VCaP (cell line): ENCODE measurements at regions not wholly inside any gene's neighbourhood (a gene's known extent, or its start where the extent isn't known, plus 50 kb on each side); places are given as distances from the start of the nearest gene placed in this dataset.

Experiments
- H3K27ac ChIP-seq: fragments of 450-650 bp; 2 replicates; pipeline ENCODE4 v1.5.1; 2017
- TF ChIP-seq, protein P1 (sequence below): fragments of 450-650 bp; conservative IDR thresholded peaks from 2 replicates; pipeline ENCODE4 v1.5.1; 2017; ENCODE audit warnings: mild to moderate bottlenecking, moderate library complexity

DNA sequence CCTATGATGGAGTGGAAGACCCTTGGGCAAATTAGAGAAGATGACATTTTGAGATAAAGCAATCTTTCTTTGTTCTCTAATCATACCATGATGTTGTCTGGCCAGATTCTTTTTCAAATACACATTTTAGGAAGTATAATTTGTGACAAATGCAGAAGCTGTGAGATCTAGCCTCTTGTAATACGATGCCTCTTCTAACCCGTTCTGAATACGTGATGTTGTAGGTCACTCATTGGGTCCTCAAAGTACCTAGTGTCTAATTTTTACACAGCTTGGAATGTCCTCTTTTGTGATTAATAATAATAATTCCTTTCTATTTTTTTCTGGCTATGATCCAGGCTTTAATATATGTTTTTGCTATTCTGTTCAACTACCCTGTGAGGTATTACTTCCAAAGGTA is 502.7 kb downstream of the NUF2 start:
- TF ChIP-seq, protein P1, sequence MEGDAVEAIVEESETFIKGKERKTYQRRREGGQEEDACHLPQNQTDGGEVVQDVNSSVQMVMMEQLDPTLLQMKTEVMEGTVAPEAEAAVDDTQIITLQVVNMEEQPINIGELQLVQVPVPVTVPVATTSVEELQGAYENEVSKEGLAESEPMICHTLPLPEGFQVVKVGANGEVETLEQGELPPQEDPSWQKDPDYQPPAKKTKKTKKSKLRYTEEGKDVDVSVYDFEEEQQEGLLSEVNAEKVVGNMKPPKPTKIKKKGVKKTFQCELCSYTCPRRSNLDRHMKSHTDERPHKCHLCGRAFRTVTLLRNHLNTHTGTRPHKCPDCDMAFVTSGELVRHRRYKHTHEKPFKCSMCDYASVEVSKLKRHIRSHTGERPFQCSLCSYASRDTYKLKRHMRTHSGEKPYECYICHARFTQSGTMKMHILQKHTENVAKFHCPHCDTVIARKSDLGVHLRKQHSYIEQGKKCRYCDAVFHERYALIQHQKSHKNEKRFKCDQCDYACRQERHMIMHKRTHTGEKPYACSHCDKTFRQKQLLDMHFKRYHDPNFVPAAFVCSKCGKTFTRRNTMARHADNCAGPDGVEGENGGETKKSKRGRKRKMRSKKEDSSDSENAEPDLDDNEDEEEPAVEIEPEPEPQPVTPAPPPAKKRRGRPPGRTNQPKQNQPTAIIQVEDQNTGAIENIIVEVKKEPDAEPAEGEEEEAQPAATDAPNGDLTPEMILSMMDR, result no peak
- H3K27ac ChIP-seq, result no peak overlapping the region

DNA sequence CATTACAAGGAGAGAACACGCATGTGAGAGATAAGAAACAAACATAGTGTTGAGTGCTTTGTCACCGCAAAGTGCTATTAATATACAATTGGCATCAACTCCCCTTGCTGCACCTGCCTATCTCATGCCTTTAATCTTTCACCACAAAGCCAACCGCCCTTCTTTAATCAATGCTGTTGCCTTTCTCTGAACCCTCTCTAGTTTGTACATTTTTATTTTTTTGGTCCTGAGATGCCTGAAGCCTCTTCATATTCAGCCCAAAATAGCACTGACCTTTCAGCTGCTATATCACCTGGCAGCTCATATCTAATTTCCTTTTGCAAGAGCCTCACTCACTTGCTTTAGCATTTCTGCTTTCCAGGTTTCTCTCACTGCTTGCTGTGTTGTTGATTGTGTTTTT is 504.7 kb downstream of the NUF2 start:
- TF ChIP-seq, protein P1, result no peak
- no peak overlapping the region for H3K27ac ChIP-seq

DNA sequence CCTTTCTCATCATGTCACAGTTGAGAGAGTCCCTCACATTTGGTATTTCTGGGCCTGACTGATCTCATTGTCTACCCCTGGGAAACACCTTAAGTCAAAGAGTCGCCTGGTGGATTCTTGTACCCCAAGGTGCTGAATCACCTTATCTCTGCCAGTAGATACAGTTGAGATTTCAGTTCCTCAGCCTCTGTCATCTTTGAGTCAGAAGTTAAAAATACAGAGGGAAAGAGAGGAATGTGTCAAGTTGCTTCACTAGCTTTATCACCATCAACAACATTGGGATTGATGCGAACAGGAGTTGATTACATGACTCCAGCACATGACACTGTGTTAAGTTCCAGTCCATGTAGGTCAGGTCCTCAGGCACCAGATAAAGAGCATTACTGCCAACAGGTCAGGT is 513.0 kb downstream of the NUF2 start:
- TF ChIP-seq, protein P1, result no peak
- no peak overlapping the region for H3K27ac ChIP-seq

DNA sequence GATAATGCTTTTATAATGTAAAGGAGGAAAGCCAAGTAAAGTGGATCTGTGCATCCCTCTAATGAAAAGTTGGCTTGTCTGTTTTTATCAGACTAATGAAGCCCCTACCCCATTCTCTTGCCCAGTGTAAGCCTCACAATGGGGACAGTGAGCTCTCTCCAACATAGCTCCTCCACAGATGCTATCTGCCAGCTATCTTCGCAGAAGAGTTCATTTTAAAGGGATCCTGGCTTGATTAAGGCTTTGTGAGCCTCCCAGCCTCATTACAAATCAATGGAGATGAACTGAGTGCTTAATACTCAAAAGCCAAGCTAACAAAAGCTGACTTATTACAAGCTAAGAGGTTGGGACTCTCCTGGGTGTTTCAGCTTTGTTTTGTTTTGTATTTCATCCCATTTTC is 514.7 kb downstream of the NUF2 start:
- H3K27ac ChIP-seq, result no peak overlapping the region
- TF ChIP-seq, protein P1, result no peak

DNA sequence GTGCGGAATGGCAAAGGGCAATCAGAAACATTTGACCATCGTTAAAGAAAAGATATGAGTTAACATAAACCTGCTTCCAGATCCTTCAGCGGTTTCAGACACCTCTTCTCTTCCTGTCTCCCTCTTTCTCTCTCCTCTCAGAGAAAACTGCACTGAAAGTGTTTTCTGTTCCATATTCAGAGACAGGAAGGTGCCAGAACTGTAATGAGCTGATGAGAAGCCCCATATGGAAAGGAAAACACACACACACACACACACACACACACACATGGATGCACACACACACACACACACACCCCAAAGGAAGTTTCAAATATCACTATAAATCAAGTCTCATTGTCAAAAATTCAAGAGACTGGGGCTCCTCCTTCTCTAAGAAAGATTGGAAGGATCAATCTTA is 515.5 kb downstream of the NUF2 start:
- H3K27ac ChIP-seq, result no peak overlapping the region
- TF ChIP-seq, protein P1, result no peak

DNA sequence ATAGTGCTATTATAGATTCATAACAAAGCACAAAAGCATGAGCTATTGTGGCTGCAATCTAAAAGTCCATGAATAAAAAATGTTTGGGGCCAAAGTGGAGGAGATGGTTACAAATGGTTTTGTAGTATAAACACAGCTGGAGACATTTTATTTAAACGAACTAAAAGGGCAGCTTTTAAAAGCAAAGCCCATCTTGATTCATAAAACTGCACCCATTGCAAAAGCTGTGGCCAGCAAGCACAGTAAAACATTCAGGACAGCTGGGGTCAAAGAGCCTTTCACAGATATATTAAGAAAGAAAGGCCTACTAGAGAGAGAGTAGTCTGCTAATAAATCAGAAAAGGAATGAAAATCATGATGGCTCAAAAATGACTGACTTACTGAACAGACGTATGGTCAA is 520.8 kb downstream of the NUF2 start:
- TF ChIP-seq, protein P1, result no peak

DNA sequence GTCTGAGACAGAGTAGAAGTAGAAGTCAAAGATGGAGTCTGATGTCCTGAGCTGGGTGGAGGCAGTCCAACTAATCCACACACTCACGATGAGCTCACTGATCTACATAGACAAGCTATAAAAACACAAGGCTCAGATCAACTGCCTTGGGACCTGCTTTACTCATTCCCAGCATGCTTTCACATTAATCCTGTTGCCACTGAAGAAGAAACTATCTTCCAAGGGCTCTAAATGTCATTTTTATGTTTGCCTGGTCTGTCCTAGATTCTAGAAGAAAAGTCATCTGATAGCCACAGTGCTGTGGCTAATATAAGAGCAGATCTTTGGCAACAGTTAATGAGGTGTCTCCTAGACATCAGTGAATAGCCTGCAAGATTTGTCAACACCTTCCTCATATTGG is 522.7 kb downstream of the NUF2 start:
- H3K27ac ChIP-seq, result no peak overlapping the region
- TF ChIP-seq, protein P1, result no peak

More for the DNA sequence above, 520.8 kb downstream of the NUF2 start:
- H3K27ac ChIP-seq, result no peak overlapping the region

DNA sequence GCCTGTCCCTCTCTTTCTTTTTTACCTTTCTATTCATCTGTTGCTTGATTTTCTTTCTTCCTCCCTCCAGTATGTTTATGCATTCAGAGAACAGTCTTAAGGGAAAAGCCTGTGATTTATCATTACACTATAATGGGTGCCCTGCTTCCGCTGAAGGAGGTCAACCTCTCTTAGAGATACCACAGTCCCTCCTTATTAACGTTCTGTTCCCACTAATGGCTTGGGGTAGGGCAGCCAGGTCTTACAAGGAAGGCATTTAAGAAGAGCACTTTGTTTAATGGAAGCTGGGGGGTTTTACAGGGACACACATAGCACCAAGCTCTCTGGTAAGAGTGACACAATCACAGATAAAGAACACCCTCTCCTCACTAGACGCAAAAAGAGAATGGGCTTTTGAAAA is 523.5 kb downstream of the NUF2 start:
- H3K27ac ChIP-seq, result no peak overlapping the region
- TF ChIP-seq, protein P1, result no peak
